Upper lobe of left lung (tissue), 4 donors: ENCODE measurements at regions not wholly inside any gene's neighbourhood (a gene's known extent, or its start where the extent isn't known, plus 50 kb on each side); places are given as distances from the start of the nearest gene placed in this dataset.

Experiments used
- CTCF ChIP-seq, 6 experiments: fragments of 450-650 bp in 4 of 6; fragments of 200-600 bp in 2 of 6; sonication (generic) in 2 of 6; IDR thresholded peaks; one replicate each; pipeline ENCODE4 v1.5.1; 2016 to 2019; ENCODE audit warnings: antibody characterized with exemption in 6 of 6
- POLR2AphosphoS5 ChIP-seq, 2 donors: sonication (generic); formaldehyde crosslinking; IDR thresholded peaks; one replicate each; pipeline ENCODE4 v1.5.1; 2017; ENCODE audit warnings: antibody characterized with exemption in 2 of 2

GRCh38 chr2:78568782-78569373 lies 456.6 kb upstream of the REG3G start:
- TF ChIP-seq CTCF (IDR thresholded peaks at IDR 0.05) (no peak), POLR2AphosphoS5 (IDR thresholded peaks at IDR 0.05) (no peak)
